AG10803 (cell line): ENCODE measurements at regions not wholly inside any gene's neighbourhood (a gene's known extent, or its start where the extent isn't known, plus 50 kb on each side); places are given as distances from the start of the nearest gene placed in this dataset.

Source experiments
- DNase-seq: peaks from one replicate; pipeline ENCODE4 v3.0.0; 2010; ENCODE audit warnings: low read depth
- H3K4me3 ChIP-seq: 2 replicates; pipeline ENCODE4 v1.5.1; 2011; ENCODE audit warnings: mild to moderate bottlenecking, low read length, control low read depth
- CTCF ChIP-seq: conservative IDR thresholded peaks from 2 replicates; pipeline ENCODE4 v1.5.1; 2011; ENCODE audit warnings: mild to moderate bottlenecking, low read length, control low read depth, inconsistent platforms

GRCh38 chr10:24133835-24134234, 75.1 kb upstream of the KIAA1217 start:
- DNase-seq, result no peak
- TF ChIP-seq CTCF, result no peak
- H3K4me3 ChIP-seq, result no peak overlapping the region

GRCh38 chr10:24136070-24136469, 72.9 kb upstream of the KIAA1217 start:
- TF ChIP-seq CTCF, result no peak
- DNase-seq, result no peak
- no peak overlapping the region for H3K4me3 ChIP-seq

- no peak overlapping the region for H3K4me3 ChIP-seq
- no peak for TF ChIP-seq CTCF
Observed at GRCh38 chr10:24147321-24147720, 61.6 kb upstream of the KIAA1217 start.

GRCh38 chr10:24149640-24150039, 59.3 kb upstream of the KIAA1217 start:
- TF ChIP-seq CTCF, result no peak
- no peak for DNase-seq
- no peak overlapping the region for H3K4me3 ChIP-seq

More at GRCh38 chr10:24147321-24147720, 61.6 kb upstream of the KIAA1217 start:
- no peak for DNase-seq

- H3K4me3 ChIP-seq, result no peak overlapping the region
- no peak for DNase-seq
- no peak for TF ChIP-seq CTCF
Observed at GRCh38 chr10:24150853-24151252, 58.1 kb upstream of the KIAA1217 start.

GRCh38 chr10:24152270-24152669, 56.7 kb upstream of the KIAA1217 start:
- DNase-seq, result no peak
- H3K4me3 ChIP-seq, result no peak overlapping the region
- TF ChIP-seq CTCF, result no peak

GRCh38 chr10:24153031-24153430, 55.9 kb upstream of the KIAA1217 start:
- peak; percentile 33 for DNase-seq
- no peak overlapping the region for H3K4me3 ChIP-seq
- no peak for TF ChIP-seq CTCF
